Brain microvascular endothelial cell (primary cell): ENCODE measurements at regions not wholly inside any gene's neighbourhood (a gene's known extent, or its start where the extent isn't known, plus 50 kb on each side); places are given as distances from the start of the nearest gene placed in this dataset.

Experiments used
- DNase-seq: peaks from one replicate; pipeline ENCODE4 v3.0.0-alpha.2; 2020
- H3K27ac ChIP-seq: fragments of 250-450 bp; sonication (Bioruptor Pico); 2 replicates; pipeline ENCODE4 v1.5.1; 2020; ENCODE audit warnings: mild to moderate bottlenecking, moderate library complexity
- H3K27me3 ChIP-seq: fragments of 250-450 bp; sonication (Bioruptor Pico); replicated peaks from 2 replicates; pipeline ENCODE4 v1.5.1; 2020; ENCODE audit warnings: mild to moderate bottlenecking
- H3K36me3 ChIP-seq: fragments of 250-450 bp; sonication (Bioruptor Pico); replicated peaks from 2 replicates; pipeline ENCODE4 v1.5.1; 2020; ENCODE audit warnings: mild to moderate bottlenecking
- H3K4me3 ChIP-seq: 2 replicates; pipeline ENCODE4 v1.5.1; 2011; ENCODE audit warnings: low read depth, mild to moderate bottlenecking, control low read depth, low read length, moderate library complexity
- CTCF ChIP-seq: IDR thresholded peaks from 2 replicates; pipeline ENCODE4 v1.5.1; 2011; ENCODE audit warnings: low read depth, mild to moderate bottlenecking, moderate library complexity, low read length, control low read depth, inconsistent platforms; ENCODE audit errors: missing control alignments
- in situ Hi-C: cut with HindIII; loops from 2 replicates; pipeline ENCODE4 v1.10.0; 2017; ENCODE audit warnings: low sequenced_read_pairs, low pct_ligation_motif_present

- in situ Hi-C loops = no loop called here
- H3K27ac ChIP-seq = no peak overlapping the region
- H3K36me3 ChIP-seq = no peaks in the 10 kb centered on the region
- H3K27me3 ChIP-seq = no peaks in the 10 kb centered on the region
- no peak overlapping the region for H3K4me3 ChIP-seq
- no peak for DNase-seq
- no peak for TF ChIP-seq CTCF
Measured at GRCh38 chr18:78661316-78661715, 318.3 kb upstream of the SALL3 start.

GRCh38 chr18:78662879-78663278 is 316.7 kb upstream of the SALL3 start:
- Histone ChIP-seq H3K27me3 (no peaks in the 10 kb centered on the region), H3K4me3 (no peak overlapping the region), H3K27ac (no peak overlapping the region), H3K36me3 (no peaks in the 10 kb centered on the region)
- no peak for DNase-seq
- in situ Hi-C loops = no loop called here
- no peak for TF ChIP-seq CTCF

- H3K36me3 ChIP-seq = no peaks in the 10 kb centered on the region
- no peak for TF ChIP-seq CTCF
- no peak overlapping the region for H3K27ac ChIP-seq
- H3K27me3 ChIP-seq = no peaks in the 10 kb centered on the region
- in situ Hi-C loops = no loop called here
- H3K4me3 ChIP-seq = no peak overlapping the region
- no peak for DNase-seq
Measured at GRCh38 chr18:78664048-78664447, 315.6 kb upstream of the SALL3 start.

- TF ChIP-seq CTCF = no peak
- H3K4me3 ChIP-seq = no peak overlapping the region
- H3K27me3 ChIP-seq = no peaks in the 10 kb centered on the region
- in situ Hi-C loops = no loop called here
- no peaks in the 10 kb centered on the region for H3K36me3 ChIP-seq
- DNase-seq = no peak
- no peak overlapping the region for H3K27ac ChIP-seq
Measured at GRCh38 chr18:78664848-78665247, 314.8 kb upstream of the SALL3 start.

- Histone ChIP-seq H3K4me3 (no peak overlapping the region), H3K27me3 (no peaks in the 10 kb centered on the region), H3K27ac (no peak overlapping the region), H3K36me3 (no peaks in the 10 kb centered on the region)
- TF ChIP-seq CTCF = no peak
- DNase-seq = no peak
- in situ Hi-C loops = no loop called here
Measured at GRCh38 chr18:78665644-78666043, 314.0 kb upstream of the SALL3 start.

GRCh38 chr18:78666666-78667335 is 312.8 kb upstream of the SALL3 start:
- TF ChIP-seq CTCF = no peak
- H3K36me3 ChIP-seq = no peaks in the 10 kb centered on the region
- in situ Hi-C loops = no loop called here
- H3K27me3 ChIP-seq = no peaks in the 10 kb centered on the region
- no peak for DNase-seq
- H3K27ac ChIP-seq = no peak overlapping the region
- no peak overlapping the region for H3K4me3 ChIP-seq
